ENCODE measurements at regions not wholly inside any gene's neighbourhood (a gene's known extent, or its start where the extent isn't known, plus 50 kb on each side); places are given as distances from the start of the nearest gene placed in this dataset.

DNA sequence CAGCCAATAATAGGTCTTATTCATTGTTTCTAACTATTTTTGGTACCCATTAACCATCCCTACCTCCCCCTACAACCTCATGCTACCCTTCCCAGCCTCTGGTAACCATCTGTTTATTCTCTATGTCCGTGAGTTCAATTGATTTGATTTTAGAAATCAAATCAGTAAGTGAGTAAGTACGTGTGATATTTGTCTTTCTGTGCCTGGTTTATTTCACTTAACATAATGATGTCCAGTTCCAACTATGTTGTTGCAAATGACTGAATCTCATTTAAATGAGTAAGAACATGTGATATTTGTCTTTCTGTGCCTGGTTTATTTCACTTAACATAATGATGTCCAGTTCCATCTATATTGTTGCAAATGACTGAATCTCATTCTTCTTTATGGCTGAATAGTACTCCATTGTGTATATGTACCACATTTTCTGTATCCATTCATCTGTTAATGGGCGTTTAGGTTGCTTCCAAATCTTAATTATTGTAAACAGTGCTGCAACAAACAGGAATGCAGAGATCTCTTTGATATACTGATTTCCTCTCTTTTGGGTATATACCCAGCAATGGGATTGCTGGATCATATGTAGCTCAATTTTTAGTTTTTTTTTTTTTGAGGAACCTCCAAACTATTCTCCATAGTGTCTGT is 49.7 kb upstream of the BICC1 start:
- Histone ChIP-seq H3K9me3 (ENCODE audit: low read length) (no peaks in the 10 kb centered on the region), H2AFZ (ENCODE audit: low read length) (no peak overlapping the region), H3K79me2 (ENCODE audit: insufficient read depth, low read depth, low read length) (no peaks in the 10 kb centered on the region), H3K4me2 (ENCODE audit: low read length) (no peak overlapping the region), H3K27ac (ENCODE audit: low read depth, low read length, poor library complexity, severe bottlenecking) (no peak overlapping the region), H3K9me2 (ENCODE audit: insufficient read depth, low read length) (no peaks in the 10 kb centered on the region), H4K20me1 (ENCODE audit: insufficient read depth, low read length) (no peaks in the 10 kb centered on the region), H3K4me3 (ENCODE audit: low read depth, low read length, poor library complexity, severe bottlenecking) (no peak overlapping the region), H3K4me1 (ENCODE audit: insufficient read depth, low read length, poor library complexity, severe bottlenecking) (no peaks in the 10 kb centered on the region), H3K36me3 (ENCODE audit: insufficient read depth, low read length) (no peaks in the 10 kb centered on the region)
- CTCF ChIA-PET (ENCODE audit: unreplicated experiment): no interaction called here
- DNase-seq (ENCODE audit: low spot score): no peak
- TF ChIP-seq EZH2phosphoT487 (IDR thresholded peaks at IDR 0.05; ENCODE audit: borderline replicate concordance, low read depth, low read length) (no peak), CTCF (conservative IDR thresholded peaks at IDR 0.05; ENCODE audit: low read length) (no peak)
- POLR2A ChIA-PET: interaction anchor here (0.6 kb wide), 1 partner anchor 11 kb away, joined by 4 read pairs; no protein-coding TSS in a partner anchor
- intact Hi-C loops (cut with micrococcal nuclease; ENCODE audit: unreplicated experiment): no loop called here
- no TSS peak for BruUV-seq (replicated peaks)
